ENCODE measurements at regions not wholly inside any gene's neighbourhood (a gene's known extent, or its start where the extent isn't known, plus 50 kb on each side); places are given as distances from the start of the nearest gene placed in this dataset.

- no peak for TF ChIP-seq TCF7L2 (IDR thresholded peaks at IDR 0.05; ENCODE audit: borderline replicate concordance, extremely low read depth, insufficient read depth, insufficient read length)
- no peak for TF ChIP-seq CTCF (IDR thresholded peaks at IDR 0.05 in 2 of 3, conservative IDR thresholded peaks at IDR 0.05 in 1 of 3; ENCODE audit: borderline replicate concordance in 1 of 3, insufficient read depth in 1 of 3, low read depth in 2 of 3, low read length in 2 of 3)
- TF ChIP-seq ZBTB33 (IDR thresholded peaks at IDR 0.05; ENCODE audit: extremely low read depth, insufficient replicate concordance, low read length): no peak
- TF ChIP-seq MAX (IDR thresholded peaks at IDR 0.05): no peak
- TF ChIP-seq ELF1 (IDR thresholded peaks at IDR 0.05; ENCODE audit: borderline replicate concordance, low read depth): no peak
- TF ChIP-seq EGR1 (IDR thresholded peaks at IDR 0.05; ENCODE audit: low read depth): no peak
- no peak for TF ChIP-seq SIN3A (IDR thresholded peaks at IDR 0.05; ENCODE audit: low read depth)
- no peak for TF ChIP-seq EZH2phosphoT487 (IDR thresholded peaks at IDR 0.05; ENCODE audit: borderline replicate concordance)
- no peak for TF ChIP-seq ATF3 (IDR thresholded peaks at IDR 0.05)
- no peak for TF ChIP-seq CBX3 (IDR thresholded peaks at IDR 0.05; ENCODE audit: low read depth)
- no peak for TF ChIP-seq EZH2 (IDR thresholded peaks at IDR 0.05)
- TF ChIP-seq POLR2AphosphoS5 (IDR thresholded peaks at IDR 0.05; ENCODE audit: low read depth, low read length): no peak
- no peak for TF ChIP-seq REST (IDR thresholded peaks at IDR 0.05; ENCODE audit: low read depth)
- TF ChIP-seq SP1 (IDR thresholded peaks at IDR 0.05; ENCODE audit: low read depth): no peak
- no peak for TF ChIP-seq YY1 (IDR thresholded peaks at IDR 0.05; ENCODE audit: extremely low read depth, insufficient replicate concordance, low read depth, low read length)
- no peak for TF ChIP-seq POLR2A (IDR thresholded peaks at IDR 0.05; ENCODE audit: borderline replicate concordance, extremely low read depth, insufficient read depth, insufficient read length)
- TF ChIP-seq RAD21 (IDR thresholded peaks at IDR 0.05; ENCODE audit: low read depth): no peak
- no peak for TF ChIP-seq ZFX (IDR thresholded peaks at IDR 0.05)
- TF ChIP-seq ZNF274 (IDR thresholded peaks at IDR 0.05; ENCODE audit: low read depth, low read length): no peak
- Histone ChIP-seq H2AFZ (ENCODE audit: low read depth, low read length, poor library complexity, severe bottlenecking) (no peak overlapping the region), H3K4me1 (ENCODE audit: control insufficient read depth in 1 of 2, insufficient read depth in 2 of 2, low read length in 2 of 2) (no peaks in the 10 kb centered on the region), H3K9me2 (ENCODE audit: insufficient read depth) (no peaks in the 10 kb centered on the region), H3K9ac (ENCODE audit: low read length) (no peak overlapping the region), H3K27me3 (ENCODE audit: insufficient read depth, low read length) (no peaks in the 10 kb centered on the region; the same call in 1 of the 2 replicates), H3K4me2 (ENCODE audit: low read length) (no peak overlapping the region), H3K79me2 (ENCODE audit: insufficient read depth, low read length) (no peaks in the 10 kb centered on the region), H3K36me3 (ENCODE audit: control insufficient read depth in 1 of 2, insufficient read depth in 2 of 2, low read length in 2 of 2) (no peaks in the 10 kb centered on the region), H3K4me3 (replicated peaks in 1 of 2; ENCODE audit: low read depth in 1 of 2, low read length in 2 of 2) (no peak overlapping the region), H3K27ac (ENCODE audit: low read depth, low read length) (no peak overlapping the region), H4K20me1 (ENCODE audit: insufficient read depth) (no peaks in the 10 kb centered on the region), H3K9me3 (ENCODE audit: control insufficient read depth in 1 of 2, insufficient read depth in 1 of 2, low read depth in 1 of 2, low read length in 2 of 2) (no peaks in the 10 kb centered on the region; a peak in 1 of 4 replicates)
- ATAC-seq (no peak), DNase-seq (ENCODE audit: low read depth, low spot score) (no peak)
- no TSS peak for BruUV-seq (replicated peaks)
- CTCF ChIA-PET: no interaction called here
- RAD21 ChIA-PET (ENCODE audit: low non-redundant PET in 1 of 2, low total read pairs in 2 of 2, uncharacterized antibody in 2 of 2, unreplicated experiment in 2 of 2): no interaction called here
- intact Hi-C loops (cut with micrococcal nuclease): no loop called here
- POLR2A ChIA-PET: no interaction called here
These were observed 375.3 kb downstream of the VPS13C start for GRCh38 chr15:61684749-61685467.
